Adrenal gland (tissue), 9 donors: ENCODE measurements at regions not wholly inside any gene's neighbourhood (a gene's known extent, or its start where the extent isn't known, plus 50 kb on each side); places are given as distances from the start of the nearest gene placed in this dataset.

Source experiments
- DNase-seq, 7 donors: peaks; one replicate each; pipeline ENCODE4 v3.0.0-alpha.2; 2019 to 2020
- H3K27ac ChIP-seq, 5 donors: fragments of 200-600 bp; sonication (generic) in 4 of 5; 1 replicate in 3 of 5; 2 replicates in 2 of 5; pipeline versions ENCODE4 v1.5.1 to v1.8.0; 2016 to 2020; ENCODE audit warnings: mild to moderate bottlenecking in 1 of 5
- H3K27me3 ChIP-seq: fragments of 200-600 bp; 2 replicates; pipeline ENCODE4 v1.8.0; 2021
- H3K36me3 ChIP-seq, 2 donors: fragments of 200-600 bp; replicated peaks in 1 of 2; 1 replicate in 1 of 2; 2 replicates in 1 of 2; pipeline versions ENCODE4 v1.5.1 to v1.8.0; 2018 to 2022
- H3K4me1 ChIP-seq, 2 donors: fragments of 200-600 bp; replicated peaks in 1 of 2; 1 replicate in 1 of 2; 2 replicates in 1 of 2; pipeline versions ENCODE4 v1.5.1 to v1.8.0; 2018 to 2021
- H3K4me3 ChIP-seq, 4 donors: fragments of 200-600 bp; sonication (generic) in 3 of 4; one replicate each; pipeline ENCODE4 v1.5.1; 2016 to 2018
- H3K9me3 ChIP-seq, 3 donors: fragments of 200-600 bp; sonication (generic) in 1 of 3; replicated peaks in 1 of 3; 1 replicate in 2 of 3; 2 replicates in 1 of 3; pipeline versions ENCODE4 v1.5.1 to v1.8.0; 2016 to 2021
- POLR2A ChIP-seq, 2 donors: fragments of 450-650 bp; IDR thresholded peaks; one replicate each; pipeline ENCODE4 v1.6.1; 2017; ENCODE audit warnings: antibody characterized with exemption in 2 of 2, mild to moderate bottlenecking in 2 of 2, moderate library complexity in 1 of 2
- WGBS, 4 donors: extraction: QIAGEN DNeasy Blood & Tissue Kit in 2 of 4; methylation state at CpG; one replicate each; pipeline versions ENCODE4 v1.1.5 to v1.1.7; 2013 to 2017; 5-methylcytosine and 5-hydroxymethylcytosine counted together
- intact Hi-C, 2 donors: fragments of 100-400 bp; cut with DNase I; formaldehyde crosslinking; loops; one replicate each; pipeline versions ENCODE4 v1.14.1 to v1.15.0; 2022 to 2023
- TF ChIP-seq, protein P1 (sequence below), 6 experiments: fragments of 450-650 bp in 4 of 6; fragments of 200-600 bp in 2 of 6; sonication (generic) in 1 of 6; IDR thresholded peaks; 1 replicate in 5 of 6; 2 replicates in 1 of 6; pipeline versions ENCODE4 v1.5.1 to v1.8.0; 2016 to 2021; ENCODE audit warnings: antibody characterized with exemption in 6 of 6, mild to moderate bottlenecking in 2 of 6, moderate library complexity in 1 of 6
- donor health status: healthy with polysubstance abuse.
- donor health status: Bipolar disorder and iron deficiency.
- donor health status: DM: yes; HTN: yes; CAD: no.
- donor health status: DM: no; HTN: no; CAD: no.
- donor health status: DM: no; HTN: no; CAD: no.

DNA sequence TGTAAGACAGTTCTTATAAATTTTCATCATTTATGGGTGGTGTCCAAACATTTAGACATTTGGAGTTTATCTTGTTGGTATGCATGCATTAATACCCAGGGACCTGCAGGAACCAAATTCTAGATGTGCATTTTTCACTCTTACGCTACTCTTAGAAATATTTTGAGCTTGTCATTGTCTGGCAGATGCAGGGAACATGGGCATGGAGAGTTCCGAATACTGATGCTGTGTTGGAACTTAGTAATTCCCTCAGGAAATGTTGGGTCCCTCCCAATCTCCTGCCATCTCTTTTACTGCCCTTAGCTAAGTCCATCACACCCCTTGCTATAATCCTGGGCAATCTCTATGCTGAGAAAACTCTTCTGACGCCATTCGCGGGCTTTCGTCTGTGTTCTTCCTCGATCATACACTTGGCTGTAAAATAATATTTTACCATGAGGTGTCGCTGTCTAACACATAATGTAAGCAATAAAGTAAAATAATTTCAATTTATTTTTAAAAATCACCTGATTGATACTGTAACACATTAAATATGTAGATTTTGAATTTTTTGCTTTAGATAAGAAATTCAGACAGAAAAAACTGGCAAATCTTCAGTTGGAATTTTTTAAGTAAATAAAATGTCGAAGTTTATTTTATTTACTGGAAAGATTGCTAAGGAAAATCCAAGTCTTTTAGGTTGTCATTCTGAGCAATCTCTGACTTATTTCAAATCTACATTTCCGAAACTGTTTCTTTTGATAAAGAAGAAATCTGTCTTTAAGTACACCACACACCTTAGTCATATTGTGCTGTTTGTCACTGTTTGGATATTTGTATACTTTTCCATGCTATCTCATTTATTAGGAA lies 304.1 kb upstream of the SSTR1 start:
- no peak overlapping the region for H3K4me3 ChIP-seq
- H3K9me3 ChIP-seq: no peaks in the 10 kb centered on the region
- H3K4me1 ChIP-seq: no peaks in the 10 kb centered on the region
- H3K27me3 ChIP-seq: no peaks in the 10 kb centered on the region
- H3K36me3 ChIP-seq: no peaks in the 10 kb centered on the region
- H3K27ac ChIP-seq: no peak overlapping the region
- WGBS, 4 donors: 25 to 29% (median 27%) methylated on average over 10 of the region's 10 CpGs
- TF ChIP-seq, protein P1, sequence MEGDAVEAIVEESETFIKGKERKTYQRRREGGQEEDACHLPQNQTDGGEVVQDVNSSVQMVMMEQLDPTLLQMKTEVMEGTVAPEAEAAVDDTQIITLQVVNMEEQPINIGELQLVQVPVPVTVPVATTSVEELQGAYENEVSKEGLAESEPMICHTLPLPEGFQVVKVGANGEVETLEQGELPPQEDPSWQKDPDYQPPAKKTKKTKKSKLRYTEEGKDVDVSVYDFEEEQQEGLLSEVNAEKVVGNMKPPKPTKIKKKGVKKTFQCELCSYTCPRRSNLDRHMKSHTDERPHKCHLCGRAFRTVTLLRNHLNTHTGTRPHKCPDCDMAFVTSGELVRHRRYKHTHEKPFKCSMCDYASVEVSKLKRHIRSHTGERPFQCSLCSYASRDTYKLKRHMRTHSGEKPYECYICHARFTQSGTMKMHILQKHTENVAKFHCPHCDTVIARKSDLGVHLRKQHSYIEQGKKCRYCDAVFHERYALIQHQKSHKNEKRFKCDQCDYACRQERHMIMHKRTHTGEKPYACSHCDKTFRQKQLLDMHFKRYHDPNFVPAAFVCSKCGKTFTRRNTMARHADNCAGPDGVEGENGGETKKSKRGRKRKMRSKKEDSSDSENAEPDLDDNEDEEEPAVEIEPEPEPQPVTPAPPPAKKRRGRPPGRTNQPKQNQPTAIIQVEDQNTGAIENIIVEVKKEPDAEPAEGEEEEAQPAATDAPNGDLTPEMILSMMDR (IDR thresholded peaks at IDR 0.05): peak; percentile 30 to 68 (median 54)
- no peak for TF ChIP-seq POLR2A (IDR thresholded peaks at IDR 0.05)
- DNase-seq: peak in 3 of 7 donors; percentile 7 to 20 (median 13)
- intact Hi-C loops: no loop called here

GRCh38 chr14:37924622-37925021 lies 283.1 kb upstream of the SSTR1 start:
- H3K27me3 ChIP-seq: no peaks in the 10 kb centered on the region
- WGBS, 4 donors: 86 to 92% (median 90%) methylated on average over 2 of the region's 2 CpGs
- H3K4me3 ChIP-seq: no peak overlapping the region
- no peaks in the 10 kb centered on the region for H3K36me3 ChIP-seq
- no peak for DNase-seq
- H3K9me3 ChIP-seq: no peaks in the 10 kb centered on the region
- H3K4me1 ChIP-seq: no peaks in the 10 kb centered on the region
- H3K27ac ChIP-seq: no peak overlapping the region
- intact Hi-C loops: no loop called here
- TF ChIP-seq, protein P1 (IDR thresholded peaks at IDR 0.05): no peak
- TF ChIP-seq POLR2A (IDR thresholded peaks at IDR 0.05): no peak

DNA sequence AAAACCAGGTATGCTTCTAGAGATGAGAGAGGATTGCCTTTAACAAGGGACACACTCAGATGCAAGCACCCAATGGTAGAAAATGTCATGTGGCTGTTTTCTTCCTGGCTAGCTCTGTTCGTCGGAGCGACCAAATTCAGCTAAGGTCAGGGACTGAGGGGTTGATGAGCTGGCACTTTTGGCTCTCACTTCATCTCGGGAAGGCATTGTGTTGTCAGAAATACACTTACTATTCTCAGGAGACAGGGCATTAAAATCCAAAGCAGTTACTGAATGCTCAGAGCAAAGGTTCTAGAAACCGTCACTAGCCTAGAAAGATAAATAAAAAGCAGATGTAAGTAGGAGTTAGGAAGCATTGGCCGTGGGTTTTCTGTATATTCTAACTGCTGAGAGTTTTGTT lies 275.7 kb upstream of the SSTR1 start:
- no peaks in the 10 kb centered on the region for H3K4me1 ChIP-seq
- H3K27ac ChIP-seq: no peak overlapping the region
- TF ChIP-seq, protein P1 (IDR thresholded peaks at IDR 0.05): no peak
- TF ChIP-seq POLR2A (IDR thresholded peaks at IDR 0.05): no peak
- intact Hi-C loops: no loop called here
- H3K27me3 ChIP-seq: no peaks in the 10 kb centered on the region
- 31 to 33% (median 32%) methylated on average over 6 of the region's 6 CpGs for WGBS, 4 donors
- peak overlapping the region in 1 of 4 donors; percentile 6 for H3K4me3 ChIP-seq
- no peaks in the 10 kb centered on the region for H3K36me3 ChIP-seq
- H3K9me3 ChIP-seq: no peaks in the 10 kb centered on the region
- peak; percentile 27 to 61 (median 52) for DNase-seq

GRCh38 chr14:37932481-37932880 lies 275.2 kb upstream of the SSTR1 start:
- Histone ChIP-seq H3K4me3 (no peak overlapping the region), H3K36me3 (no peaks in the 10 kb centered on the region), H3K27ac (no peak overlapping the region), H3K27me3 (no peaks in the 10 kb centered on the region), H3K9me3 (no peaks in the 10 kb centered on the region), H3K4me1 (no peaks in the 10 kb centered on the region)
- intact Hi-C loops: no loop called here
- TF ChIP-seq POLR2A (IDR thresholded peaks at IDR 0.05): no peak
- TF ChIP-seq, protein P1 (IDR thresholded peaks at IDR 0.05): no peak
- DNase-seq: peak in 2 of 7 donors; percentile 5 to 9
- 57 to 75% (median 64%) methylated on average over 5 of the region's 5 CpGs for WGBS, 4 donors
